H1 (cell line): ENCODE measurements at regions not wholly inside any gene's neighbourhood (a gene's known extent, or its start where the extent isn't known, plus 50 kb on each side); places are given as distances from the start of the nearest gene placed in this dataset.

Source experiments
- CHD2 ChIP-seq: IDR thresholded peaks from 2 replicates; pipeline ENCODE4 v1.6.1; 2012; ENCODE audit warnings: low read length, improper control_type of control experiment
- CTCF ChIP-seq, 3 experiments: IDR thresholded peaks; 1 replicate in 2 of 3; 2 replicates in 1 of 3; pipeline versions ENCODE4 v1.5.1 to v1.6.1; 2011; ENCODE audit warnings: low read length in 3 of 3, mild to moderate bottlenecking in 3 of 3, inconsistent platforms in 2 of 3, low read depth in 1 of 3, moderate library complexity in 1 of 3; ENCODE audit not compliant: insufficient read depth in 1 of 3; ENCODE audit errors: control extremely low read depth in 1 of 3
- GABPA ChIP-seq: IDR thresholded peaks from 2 replicates; pipeline ENCODE4 v1.6.1; 2011; ENCODE audit warnings: mild to moderate bottlenecking, low read length, moderate library complexity, borderline replicate concordance; ENCODE audit not compliant: insufficient read depth
- POLR2A ChIP-seq, 2 experiments: IDR thresholded peaks; 1 replicate in 1 of 2; 2 replicates in 1 of 2; pipeline ENCODE4 v1.6.1; 2011; ENCODE audit warnings: low read depth in 2 of 2, low read length in 2 of 2, mild to moderate bottlenecking in 2 of 2; ENCODE audit errors: control extremely low read depth in 1 of 2
- SIRT6 ChIP-seq: IDR thresholded peaks from one replicate; pipeline ENCODE4 v1.7.1; 2012; ENCODE audit warnings: low read length, inconsistent platforms
- SUZ12 ChIP-seq: fragments of 200-600 bp; sonication (generic); IDR thresholded peaks from 2 replicates; pipeline ENCODE4 v1.6.1; 2012; ENCODE audit warnings: mild to moderate bottlenecking, inconsistent platforms, low read length, moderate library complexity, mixed read lengths
- YY1 ChIP-seq: IDR thresholded peaks from 2 replicates; pipeline ENCODE4 v1.6.1; 2011; ENCODE audit warnings: low read depth, mild to moderate bottlenecking, low read length
- ZNF274 ChIP-seq: IDR thresholded peaks from 2 replicates; pipeline ENCODE4 v1.7.0; 2012; ENCODE audit warnings: low read length, borderline replicate concordance; ENCODE audit errors: extremely low read depth

- no peak for TF ChIP-seq GABPA
- TF ChIP-seq POLR2A (IDR thresholded peaks at IDR 0.05; ENCODE audit: control extremely low read depth in 1 of 2, low read depth in 2 of 2, low read length in 2 of 2), result no peak
- TF ChIP-seq SUZ12, result no peak
- peak; percentile 80 for TF ChIP-seq YY1
- TF ChIP-seq CTCF (IDR thresholded peaks at IDR 0.05; ENCODE audit: control extremely low read depth in 1 of 3, insufficient read depth in 1 of 3, low read depth in 1 of 3, low read length in 3 of 3), result no peak
- 0 out of 2 replicates have a peak, but pooled peaks have one; percentile 22 for TF ChIP-seq CHD2
- TF ChIP-seq SIRT6, result no peak
- no peak for TF ChIP-seq ZNF274
These were observed 64.6 kb downstream of the CPN2 start (continued) for GRCh38 chr3:194286375-194287146.
